Right lobe of liver (tissue), 4 donors: ENCODE measurements at regions not wholly inside any gene's neighbourhood (a gene's known extent, or its start where the extent isn't known, plus 50 kb on each side); places are given as distances from the start of the nearest gene placed in this dataset.

Experiments used
- CTCF ChIP-seq, 4 donors: fragments of 200-600 bp in 3 of 4; fragments of 450-650 bp in 1 of 4; IDR thresholded peaks; one replicate each; pipeline versions ENCODE4 v1.5.1 to v1.8.0; 2016 to 2022; ENCODE audit warnings: antibody characterized with exemption in 4 of 4, mild to moderate bottlenecking in 2 of 4
- POLR2A ChIP-seq: fragments of 450-650 bp; IDR thresholded peaks from one replicate; pipeline ENCODE4 v1.6.1; 2017; ENCODE audit warnings: antibody characterized with exemption, mild to moderate bottlenecking
- donor health status: DM: no; HTN: no; CAD: no.
- donor health status: DM: no; HTN: no; CAD: no.
- donor health status: DM: no; HTN: yes; CAD: no.

- TF ChIP-seq POLR2A = no peak
- no peak for TF ChIP-seq CTCF (IDR thresholded peaks at IDR 0.05)
Observed at GRCh38 chr6:21752054-21752811, 158.7 kb downstream of the SOX4 start.
